Large intestine (tissue), 3 donors: ENCODE measurements at regions not wholly inside any gene's neighbourhood (a gene's known extent, or its start where the extent isn't known, plus 50 kb on each side); places are given as distances from the start of the nearest gene placed in this dataset.

Source experiments
- DNase-seq, 2 donors: peaks; one replicate each; pipeline versions ENCODE4 v3.0.0 to v3.0.0-alpha.2; 2013
- H3K27ac ChIP-seq: one replicate; pipeline ENCODE4 v1.5.1; 2013; ENCODE audit warnings: low read length
- H3K27me3 ChIP-seq: 2 replicates; pipeline ENCODE4 v1.6.1; 2013; ENCODE audit warnings: low read length; ENCODE audit not compliant: control insufficient read depth, insufficient read depth
- H3K36me3 ChIP-seq: 2 replicates; pipeline ENCODE4 v1.6.1; 2013; ENCODE audit warnings: low read length; ENCODE audit not compliant: control insufficient read depth, insufficient read depth
- H3K4me1 ChIP-seq: one replicate; pipeline ENCODE4 v1.6.1; 2013; ENCODE audit warnings: low read length; ENCODE audit not compliant: control insufficient read depth, insufficient read depth
- H3K4me3 ChIP-seq: one replicate; pipeline ENCODE4 v1.5.1; 2013; ENCODE audit warnings: low read length
- H3K9me3 ChIP-seq: one replicate; pipeline ENCODE4 v1.6.1; 2013; ENCODE audit warnings: mild to moderate bottlenecking, low read depth, low read length, moderate library complexity; ENCODE audit not compliant: control insufficient read depth
- WGBS: methylation state at CpG from one replicate; pipeline ENCODE4 v1.1.5; 2013; ENCODE audit warnings: low lambda C conversion rate; ENCODE audit not compliant: insufficient coverage; 5-methylcytosine and 5-hydroxymethylcytosine counted together

- H3K36me3 ChIP-seq, result no peaks in the 10 kb centered on the region
- DNase-seq, result peak; percentile 65 to 71
- no peaks in the 10 kb centered on the region for H3K9me3 ChIP-seq
- peaks cover 24% of the 10 kb centered on the region for H3K4me1 ChIP-seq
- H3K27me3 ChIP-seq, result no peaks in the 10 kb centered on the region
- no CpG with 5 or more reads among the region's 22 CpGs for WGBS
- peak overlapping the region; percentile 77 for H3K27ac ChIP-seq
- H3K4me3 ChIP-seq, result no peak overlapping the region
Measured at GRCh38 chr21:43331962-43332828, 94.7 kb downstream of the SIK1 start.

GRCh38 chr21:43331111-43331961, 95.6 kb downstream of the SIK1 start:
- Histone ChIP-seq H3K27me3 (no peaks in the 10 kb centered on the region), H3K9me3 (no peaks in the 10 kb centered on the region), H3K4me1 (peaks cover 24% of the 10 kb centered on the region), H3K27ac (peak overlapping the region; percentile 68), H3K36me3 (no peaks in the 10 kb centered on the region), H3K4me3 (no peak overlapping the region)
- no peak for DNase-seq
- no CpG with 5 or more reads among the region's 26 CpGs for WGBS

- no CpG with 5 or more reads among the region's 15 CpGs for WGBS
- no peaks in the 10 kb centered on the region for H3K9me3 ChIP-seq
- H3K27me3 ChIP-seq, result no peaks in the 10 kb centered on the region
- no peak overlapping the region for H3K27ac ChIP-seq
- H3K36me3 ChIP-seq, result no peaks in the 10 kb centered on the region
- peaks cover 24% of the 10 kb centered on the region for H3K4me1 ChIP-seq
- DNase-seq, result no peak
- no peak overlapping the region for H3K4me3 ChIP-seq
Measured at GRCh38 chr21:43330306-43330881, 96.5 kb downstream of the SIK1 start.

- no CpG with 5 or more reads among the region's 18 CpGs for WGBS
- no peak for DNase-seq
- H3K36me3 ChIP-seq, result no peaks in the 10 kb centered on the region
- no peak overlapping the region for H3K27ac ChIP-seq
- no peaks in the 10 kb centered on the region for H3K27me3 ChIP-seq
- H3K9me3 ChIP-seq, result no peaks in the 10 kb centered on the region
- peaks cover 24% of the 10 kb centered on the region for H3K4me1 ChIP-seq
- no peak overlapping the region for H3K4me3 ChIP-seq
Measured at GRCh38 chr21:43329711-43330269, 97.1 kb downstream of the SIK1 start.

- H3K4me3 ChIP-seq, result no peak overlapping the region
- no CpG with 5 or more reads among the region's 22 CpGs for WGBS
- H3K9me3 ChIP-seq, result no peaks in the 10 kb centered on the region
- H3K36me3 ChIP-seq, result no peaks in the 10 kb centered on the region
- H3K4me1 ChIP-seq, result peaks cover 20% of the 10 kb centered on the region
- no peak overlapping the region for H3K27ac ChIP-seq
- DNase-seq, result no peak
- no peaks in the 10 kb centered on the region for H3K27me3 ChIP-seq
Measured at GRCh38 chr21:43328958-43329691, 97.8 kb downstream of the SIK1 start.

GRCh38 chr21:43328185-43328957, 98.6 kb downstream of the SIK1 start:
- peaks cover 12% of the 10 kb centered on the region for H3K4me1 ChIP-seq
- no peak overlapping the region for H3K27ac ChIP-seq
- H3K36me3 ChIP-seq, result no peaks in the 10 kb centered on the region
- H3K27me3 ChIP-seq, result no peaks in the 10 kb centered on the region
- 79% methylated on average over 4 of the region's 13 CpGs for WGBS
- no peak overlapping the region for H3K4me3 ChIP-seq
- no peaks in the 10 kb centered on the region for H3K9me3 ChIP-seq
- DNase-seq, result no peak

DNA sequence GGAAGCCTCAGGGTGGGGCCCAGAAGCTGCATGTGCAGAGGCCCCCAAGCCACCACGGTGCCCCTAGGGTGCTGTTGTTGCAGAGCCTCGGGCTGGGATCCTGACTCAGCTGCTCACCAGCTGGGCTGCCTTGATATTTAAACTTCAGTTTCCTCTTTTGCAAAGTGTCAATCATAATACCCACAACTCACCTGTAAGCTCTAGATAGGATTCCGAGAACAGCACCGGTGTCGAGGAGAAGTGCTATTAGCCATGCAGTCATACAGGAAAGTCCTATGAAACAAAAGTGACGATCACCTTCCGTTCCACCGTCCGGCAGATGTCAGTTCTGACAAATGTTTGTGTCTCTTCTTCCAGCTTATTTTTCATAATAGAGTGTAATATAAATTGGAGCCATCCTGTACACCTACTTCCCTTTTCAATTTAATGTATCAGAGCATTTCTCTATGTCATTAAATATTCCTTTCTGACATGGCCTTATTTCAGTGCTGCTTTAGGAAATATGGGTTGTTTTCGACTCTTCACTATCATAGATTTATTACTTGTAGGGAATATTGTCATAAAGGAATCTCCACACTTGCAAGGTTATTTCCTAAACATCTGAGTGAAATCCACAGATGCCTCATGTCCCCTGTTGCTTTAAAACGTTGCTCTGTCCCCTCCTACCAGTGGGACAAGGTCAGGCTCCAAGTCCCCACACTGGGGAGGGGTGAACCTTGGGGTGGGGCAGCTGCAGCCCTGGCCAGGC, 100.8 kb downstream of the SIK1 start:
- WGBS, result 80% methylated on average over 1 of the region's 11 CpGs
- no peaks in the 10 kb centered on the region for H3K36me3 ChIP-seq
- peaks cover 19% of the 10 kb centered on the region for H3K4me1 ChIP-seq
- H3K4me3 ChIP-seq, result no peak overlapping the region
- H3K27ac ChIP-seq, result no peak overlapping the region
- DNase-seq, result no peak
- no peaks in the 10 kb centered on the region for H3K27me3 ChIP-seq
- no peaks in the 10 kb centered on the region for H3K9me3 ChIP-seq

DNA sequence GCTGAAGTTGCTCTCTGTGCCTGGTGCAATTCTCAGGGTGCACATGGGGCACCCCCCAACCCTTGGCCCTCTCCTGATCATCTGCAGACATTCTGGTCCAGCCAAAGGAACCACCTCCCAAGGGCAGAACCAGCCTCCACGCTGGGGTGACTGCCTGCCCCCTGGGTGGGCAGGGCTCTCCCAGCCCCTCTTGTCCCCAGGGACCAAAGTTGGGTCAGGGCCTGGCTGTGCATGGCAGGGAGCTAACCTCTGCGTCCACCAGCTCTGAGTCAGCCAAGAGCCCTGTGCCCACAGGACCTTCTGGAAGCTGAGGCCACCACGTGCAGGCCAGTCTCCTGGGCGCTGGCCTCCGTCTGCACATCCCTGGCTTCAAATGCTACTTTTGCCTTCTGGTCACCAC, 101.9 kb downstream of the SIK1 start:
- H3K27ac ChIP-seq, result no peak overlapping the region
- WGBS, result no CpG with 5 or more reads among the region's 5 CpGs

DNA sequence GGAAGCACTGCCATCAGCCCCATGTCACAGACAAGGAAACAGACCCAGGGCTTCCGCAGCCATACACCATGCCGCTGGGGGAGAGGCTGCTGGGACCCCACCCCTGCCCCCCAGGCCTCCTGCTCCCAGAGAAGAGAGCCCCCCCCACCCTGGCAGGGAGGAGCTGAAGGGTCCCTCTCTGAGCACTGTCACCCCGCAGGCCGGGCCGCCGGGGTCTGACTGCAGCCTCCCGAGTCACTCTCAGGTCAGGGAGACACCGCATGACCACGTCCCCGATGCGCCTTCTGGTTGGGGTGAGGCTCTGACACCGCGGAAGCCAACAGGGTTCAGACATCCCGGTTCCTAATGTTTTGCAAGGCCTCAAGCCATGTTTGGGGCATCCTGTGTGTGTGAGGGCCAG, 102.3 kb downstream of the SIK1 start:
- Histone ChIP-seq H3K36me3 (no peaks in the 10 kb centered on the region), H3K4me1 (peaks cover 27% of the 10 kb centered on the region), H3K9me3 (no peaks in the 10 kb centered on the region), H3K27ac (no peak overlapping the region), H3K27me3 (no peaks in the 10 kb centered on the region), H3K4me3 (no peak overlapping the region)
- no peak for DNase-seq
- WGBS, result no CpG with 5 or more reads among the region's 14 CpGs

More for the DNA sequence above, 101.9 kb downstream of the SIK1 start:
- Histone ChIP-seq H3K4me1 (peaks cover 27% of the 10 kb centered on the region), H3K9me3 (no peaks in the 10 kb centered on the region), H3K4me3 (no peak overlapping the region), H3K27me3 (no peaks in the 10 kb centered on the region), H3K36me3 (no peaks in the 10 kb centered on the region)
- DNase-seq, result no peak
